GDM1 (cell line): ENCODE measurements at regions not wholly inside any gene's neighbourhood (a gene's known extent, or its start where the extent isn't known, plus 50 kb on each side); places are given as distances from the start of the nearest gene placed in this dataset.
"Not testable (repeated sequence)": the region's sequence is repeated elsewhere in the genome, so short reads cannot be mapped to it uniquely, and the experiment has no call there.

Experiments used
- DNase-seq: peaks from one replicate; lab custom pipeline; 2025; lab: John Stamatoyannopoulos, UW

GRCh38 chr16:76801357-76801756 is 389.6 kb upstream of the MON1B start:
- DNase-seq = no peak

- no peak for DNase-seq
Observed at GRCh38 chr16:76816475-76816874, 374.5 kb upstream of the MON1B start.

- no peak for DNase-seq
Observed at GRCh38 chr16:76818606-76819181, 372.3 kb upstream of the MON1B start.

GRCh38 chr16:76819226-76819916 is 371.6 kb upstream of the MON1B start:
- DNase-seq = no peak

- DNase-seq = no peak
Observed at GRCh38 chr16:76824221-76824620, 366.8 kb upstream of the MON1B start.

DNA sequence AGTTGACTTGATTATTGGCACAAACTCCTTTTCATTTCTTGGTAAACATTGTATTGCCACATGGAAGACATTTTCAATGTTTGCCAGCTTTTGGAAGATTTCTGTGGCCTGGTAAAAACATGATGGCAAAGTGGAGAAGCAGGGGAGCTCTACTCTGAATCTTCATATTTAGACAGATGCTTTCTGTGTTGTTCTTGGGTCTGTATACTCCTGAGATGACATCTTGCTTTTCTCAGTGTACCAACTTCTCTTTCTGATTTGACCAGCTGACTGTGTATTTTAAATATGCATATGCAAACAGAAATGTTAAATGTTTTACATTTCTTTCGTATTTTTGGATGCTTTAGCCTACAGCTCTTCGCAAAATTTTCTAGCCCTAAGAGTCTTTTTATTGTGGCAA is 366.2 kb upstream of the MON1B start:
- DNase-seq = no peak

DNA sequence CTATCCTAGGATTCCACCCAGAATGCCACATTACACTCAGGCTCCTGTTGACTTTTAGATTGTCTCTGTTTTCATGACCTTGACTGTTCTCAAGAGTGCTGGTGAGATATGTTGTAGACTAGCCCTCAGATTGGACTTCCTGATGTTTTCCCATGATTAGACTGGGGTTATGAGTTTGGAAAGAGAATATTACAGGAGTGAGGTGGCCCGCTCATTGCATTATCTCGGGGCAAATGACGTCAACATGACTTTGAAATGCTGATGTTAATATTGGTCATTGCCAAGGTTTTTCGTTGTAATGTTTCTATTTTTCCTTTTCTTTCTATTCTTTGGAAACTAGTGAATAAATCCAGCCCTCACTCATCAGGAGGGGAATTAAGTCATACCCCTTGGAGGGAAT is 355.7 kb upstream of the MON1B start:
- DNase-seq = no peak

DNA sequence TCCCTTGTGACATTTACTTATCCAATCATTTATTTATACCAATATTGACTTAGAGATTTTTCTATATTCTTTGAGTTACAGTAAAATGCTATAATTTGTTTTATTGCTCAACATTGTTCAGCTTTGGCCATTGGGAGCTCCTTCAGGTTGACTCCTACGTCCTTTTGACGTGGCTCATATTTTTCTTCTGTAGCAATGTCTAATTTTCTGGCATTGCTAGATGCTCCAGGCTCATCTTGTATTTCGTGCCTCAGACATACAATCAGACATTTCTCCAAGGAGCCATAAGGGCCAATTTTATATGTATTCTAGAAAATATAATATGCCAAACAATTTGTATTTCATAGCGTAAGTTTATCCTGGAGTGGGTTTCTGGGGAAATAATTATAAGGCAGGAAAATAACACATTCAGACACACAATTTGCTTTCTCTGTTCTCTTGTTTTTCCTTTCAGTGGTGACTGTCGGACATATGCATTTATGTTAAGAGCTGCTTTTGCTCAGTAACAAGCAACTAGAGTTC is 355.1 kb upstream of the MON1B start:
- DNase-seq = no peak

GRCh38 chr16:76837872-76838271 is 353.1 kb upstream of the MON1B start:
- DNase-seq = no peak

DNA sequence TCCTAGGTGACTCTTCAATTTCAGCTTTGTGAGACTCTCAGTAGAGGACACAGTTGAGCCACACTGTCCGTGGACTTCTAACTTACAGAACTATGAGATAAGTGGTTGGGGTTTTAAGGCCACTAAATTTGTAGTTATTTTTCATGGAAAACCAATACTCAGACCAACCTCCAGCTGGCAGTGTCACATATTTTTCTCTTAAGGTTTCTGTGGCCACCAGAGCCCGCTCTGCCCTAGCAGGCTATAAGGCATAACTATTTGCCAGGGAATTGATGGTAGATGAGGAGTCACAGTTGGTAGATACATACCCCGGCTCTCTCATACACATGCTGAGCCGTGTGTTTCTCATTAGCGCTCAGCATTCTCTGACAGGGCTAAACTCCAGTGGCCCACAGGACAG is 336.8 kb upstream of the MON1B start:
- DNase-seq = no peak

GRCh38 chr16:76856112-76856511 is 334.9 kb upstream of the MON1B start:
- DNase-seq = no peak

GRCh38 chr16:76857402-76857801 is 333.6 kb upstream of the MON1B start:
- no peak for DNase-seq

DNA sequence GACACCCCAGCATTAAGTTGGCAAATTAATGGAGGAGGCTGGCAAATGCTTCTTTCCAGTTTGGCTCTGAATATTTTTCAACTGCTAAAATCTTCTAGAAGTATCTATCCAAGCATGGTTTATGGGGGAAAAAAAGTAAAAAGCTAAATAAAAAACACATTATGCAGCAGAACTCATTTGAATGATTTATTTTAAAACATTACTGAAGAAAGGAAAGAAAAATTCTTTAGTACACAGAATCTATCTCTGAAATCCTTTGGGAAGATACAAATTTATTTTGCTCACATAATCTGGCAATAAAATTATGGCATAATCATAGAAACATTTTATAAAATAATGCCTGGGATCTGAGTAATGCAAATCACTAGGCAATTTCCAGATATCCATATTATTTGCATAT is 328.1 kb upstream of the MON1B start:
- DNase-seq = no peak

DNA sequence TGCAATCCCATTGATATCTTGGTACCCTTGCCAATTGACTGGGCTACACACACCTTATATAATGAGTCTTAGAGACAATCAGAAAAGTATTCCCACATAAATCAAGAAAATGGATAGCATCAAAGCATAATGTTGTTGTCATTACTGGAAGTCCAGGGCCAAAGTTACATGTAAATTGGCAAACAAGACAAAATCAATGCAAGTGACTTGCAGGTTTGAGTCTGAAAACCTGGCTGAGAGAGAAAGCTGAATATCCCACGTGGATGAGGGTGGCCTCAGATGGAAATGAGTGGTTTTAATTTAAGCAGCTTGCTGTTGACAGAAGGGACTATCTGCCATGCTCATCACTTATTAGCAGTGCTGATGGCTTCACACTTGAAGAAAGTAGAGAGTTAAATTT is 324.0 kb upstream of the MON1B start:
- DNase-seq = no peak

- DNase-seq = no peak
Observed at GRCh38 chr16:76875898-76876297, 315.1 kb upstream of the MON1B start.

DNA sequence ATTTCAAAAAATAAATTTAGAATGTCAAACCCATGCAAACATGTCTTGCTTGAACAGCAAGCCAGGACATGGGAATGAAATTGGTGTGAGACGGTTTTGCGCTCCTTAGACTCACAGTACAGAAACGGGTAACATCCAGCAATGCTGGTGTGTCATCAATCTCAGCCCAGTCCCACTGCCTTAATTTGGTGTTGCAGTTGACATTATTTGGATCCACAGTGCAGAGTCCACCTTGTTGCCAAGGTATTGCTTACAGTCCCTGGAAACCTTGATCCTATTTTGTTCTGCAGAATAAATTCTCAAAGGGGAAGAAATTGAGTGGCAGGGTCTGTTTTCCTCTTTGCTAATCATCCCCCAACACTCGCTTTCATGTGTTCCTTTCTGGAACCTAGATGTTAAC is 311.6 kb upstream of the MON1B start:
- DNase-seq = no peak

- not testable (repeated sequence) for DNase-seq
Observed at GRCh38 chr16:76880523-76880922, 310.5 kb upstream of the MON1B start.

DNA sequence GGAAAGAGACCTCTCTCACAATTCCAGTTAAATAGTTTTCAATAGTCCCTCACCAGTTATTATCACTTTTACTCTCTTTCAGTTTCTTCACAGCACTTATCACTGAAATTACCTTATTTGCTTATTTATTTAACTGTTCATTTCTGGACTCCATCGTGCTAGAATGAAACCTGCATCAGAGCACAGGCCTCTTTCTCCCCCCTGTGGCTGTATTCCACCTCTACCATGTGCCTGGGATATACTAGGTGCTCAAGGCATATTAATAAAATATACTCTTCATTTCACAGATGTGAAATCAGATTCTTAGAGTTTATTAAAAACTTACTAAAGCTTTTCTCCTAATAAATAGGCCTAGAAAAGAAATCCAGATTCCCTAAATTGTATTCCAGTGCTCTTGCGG is 308.9 kb upstream of the MON1B start:
- DNase-seq = no peak

DNA sequence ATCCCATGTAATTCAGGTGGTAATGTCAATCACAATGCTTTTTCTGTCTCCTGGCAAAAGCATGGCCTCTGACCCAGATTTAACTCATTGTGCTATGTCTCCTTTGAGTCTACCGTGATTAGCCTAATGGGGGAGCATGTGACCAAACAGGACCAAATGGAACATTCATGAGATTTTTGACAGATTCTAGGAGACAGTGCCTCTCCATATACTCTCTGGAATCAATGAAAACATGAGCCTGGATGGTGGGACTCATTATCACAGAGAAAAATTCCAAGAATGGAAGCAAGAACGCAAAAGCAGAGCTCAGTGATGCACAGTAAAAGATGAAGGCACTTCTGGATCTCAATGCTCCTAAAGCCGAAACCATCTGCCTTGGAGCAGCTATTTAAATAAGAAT is 307.9 kb upstream of the MON1B start:
- DNase-seq = no peak

GRCh38 chr16:76885776-76886537 is 305.0 kb upstream of the MON1B start:
- no peak for DNase-seq

- no peak for DNase-seq
Observed at GRCh38 chr16:76897816-76898215, 293.2 kb upstream of the MON1B start.

DNA sequence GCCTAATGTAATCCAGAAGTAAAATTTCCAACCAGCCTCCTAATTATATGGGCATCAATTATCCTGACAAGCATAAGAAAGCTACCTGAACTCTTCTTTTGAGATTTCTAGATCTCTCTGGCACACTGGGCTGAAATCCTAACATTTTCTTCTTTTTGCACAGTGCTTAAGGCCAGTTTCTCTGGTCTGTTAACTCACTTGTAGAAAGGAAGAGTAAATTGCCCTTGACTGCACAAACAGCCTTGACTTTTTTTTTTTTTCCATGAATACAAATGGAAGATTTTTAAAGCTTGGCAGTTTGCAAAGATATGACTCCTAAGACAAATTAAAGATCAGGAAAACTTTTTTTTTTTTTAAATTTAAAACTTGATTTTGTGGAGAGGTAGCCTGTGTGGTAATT is 291.2 kb upstream of the MON1B start:
- no peak for DNase-seq
